ENCODE measurements at regions not wholly inside any gene's neighbourhood (a gene's known extent, or its start where the extent isn't known, plus 50 kb on each side); places are given as distances from the start of the nearest gene placed in this dataset.

DNA sequence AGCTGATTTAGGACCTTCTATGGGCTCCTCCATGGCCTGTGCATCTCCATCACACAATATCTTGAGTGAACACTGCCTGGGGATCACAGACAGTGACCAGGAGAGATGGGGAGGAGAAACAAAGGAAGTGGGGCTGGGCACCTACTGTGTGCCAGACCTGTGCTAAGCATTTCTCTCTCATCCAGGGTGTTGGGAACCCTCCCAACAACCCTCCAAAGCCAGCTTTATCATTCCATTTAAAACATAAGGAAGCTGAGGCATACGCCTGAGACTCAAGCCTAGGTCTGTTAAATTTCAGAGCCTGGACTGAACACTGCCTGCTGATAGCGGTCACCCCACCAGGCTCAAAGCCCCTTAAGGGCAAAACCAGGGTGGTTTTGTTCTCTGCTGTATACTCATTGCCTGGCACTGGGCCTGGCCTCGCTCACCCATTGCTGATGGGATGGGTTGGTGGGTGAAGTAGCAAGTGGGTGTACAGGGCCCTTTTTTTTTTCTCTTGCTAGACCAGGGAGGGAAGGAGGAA, 130.1 kb downstream of the MN1 start (continued):
- TF ChIP-seq, protein P1, sequence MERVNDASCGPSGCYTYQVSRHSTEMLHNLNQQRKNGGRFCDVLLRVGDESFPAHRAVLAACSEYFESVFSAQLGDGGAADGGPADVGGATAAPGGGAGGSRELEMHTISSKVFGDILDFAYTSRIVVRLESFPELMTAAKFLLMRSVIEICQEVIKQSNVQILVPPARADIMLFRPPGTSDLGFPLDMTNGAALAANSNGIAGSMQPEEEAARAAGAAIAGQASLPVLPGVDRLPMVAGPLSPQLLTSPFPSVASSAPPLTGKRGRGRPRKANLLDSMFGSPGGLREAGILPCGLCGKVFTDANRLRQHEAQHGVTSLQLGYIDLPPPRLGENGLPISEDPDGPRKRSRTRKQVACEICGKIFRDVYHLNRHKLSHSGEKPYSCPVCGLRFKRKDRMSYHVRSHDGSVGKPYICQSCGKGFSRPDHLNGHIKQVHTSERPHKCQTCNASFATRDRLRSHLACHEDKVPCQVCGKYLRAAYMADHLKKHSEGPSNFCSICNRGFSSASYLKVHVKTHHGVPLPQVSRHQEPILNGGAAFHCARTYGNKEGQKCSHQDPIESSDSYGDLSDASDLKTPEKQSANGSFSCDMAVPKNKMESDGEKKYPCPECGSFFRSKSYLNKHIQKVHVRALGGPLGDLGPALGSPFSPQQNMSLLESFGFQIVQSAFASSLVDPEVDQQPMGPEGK (CRISPR knock-in tag; IDR thresholded peaks at IDR 0.05; ENCODE audit: borderline replicate concordance) = no peak
- TF ChIP-seq SNAI2 (CRISPR knock-in tag; IDR thresholded peaks at IDR 0.05) = no peak
- no peak for TF ChIP-seq ZFP3 (CRISPR knock-in tag; IDR thresholded peaks at IDR 0.05)
- TF ChIP-seq, protein P2, sequence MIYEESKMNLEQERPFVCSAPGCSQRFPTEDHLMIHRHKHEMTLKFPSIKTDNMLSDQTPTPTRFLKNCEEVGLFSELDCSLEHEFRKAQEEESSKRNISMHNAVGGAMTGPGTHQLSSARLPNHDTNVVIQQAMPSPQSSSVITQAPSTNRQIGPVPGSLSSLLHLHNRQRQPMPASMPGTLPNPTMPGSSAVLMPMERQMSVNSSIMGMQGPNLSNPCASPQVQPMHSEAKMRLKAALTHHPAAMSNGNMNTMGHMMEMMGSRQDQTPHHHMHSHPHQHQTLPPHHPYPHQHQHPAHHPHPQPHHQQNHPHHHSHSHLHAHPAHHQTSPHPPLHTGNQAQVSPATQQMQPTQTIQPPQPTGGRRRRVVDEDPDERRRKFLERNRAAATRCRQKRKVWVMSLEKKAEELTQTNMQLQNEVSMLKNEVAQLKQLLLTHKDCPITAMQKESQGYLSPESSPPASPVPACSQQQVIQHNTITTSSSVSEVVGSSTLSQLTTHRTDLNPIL (CRISPR knock-in tag; IDR thresholded peaks at IDR 0.05; ENCODE audit: low read depth) = no peak

DNA sequence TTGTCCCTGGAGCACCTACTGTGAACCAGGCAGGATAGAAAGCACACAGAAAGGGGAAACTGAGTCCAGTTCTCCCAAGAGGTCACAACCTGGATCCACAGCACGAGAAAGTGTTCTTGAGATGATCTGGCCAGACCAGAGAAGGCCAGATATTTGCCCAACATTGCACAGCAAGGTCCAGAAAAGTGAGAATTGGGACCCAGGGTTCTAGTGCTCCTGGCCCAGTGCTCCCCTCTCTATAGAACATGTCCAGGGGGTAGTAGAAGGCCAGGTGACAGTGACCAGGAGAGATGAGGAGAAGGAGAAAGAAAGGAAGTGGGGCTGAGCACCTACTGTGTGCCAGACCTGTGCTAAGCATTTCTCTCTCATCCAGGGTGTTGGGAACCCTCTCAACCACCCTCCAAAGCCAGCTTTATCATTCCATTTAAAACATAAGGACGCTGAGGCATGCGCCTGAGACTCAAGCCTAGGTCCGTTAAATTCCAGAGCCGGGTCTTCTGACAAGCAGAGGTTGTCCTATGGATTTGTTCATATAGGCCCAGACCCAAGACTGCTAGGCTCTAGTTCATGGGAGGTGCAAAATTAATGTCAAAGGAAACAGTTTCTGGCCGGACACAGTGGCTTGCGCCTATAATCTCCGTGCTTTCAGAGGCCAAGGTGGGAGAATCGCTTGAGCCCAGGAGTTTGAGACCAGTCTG, 128.7 kb downstream of the MN1 start:
- no peak for ATAC-seq
- no peak for TF ChIP-seq PPARA (CRISPR knock-in tag; IDR thresholded peaks at IDR 0.05; ENCODE audit: borderline replicate concordance)

DNA sequence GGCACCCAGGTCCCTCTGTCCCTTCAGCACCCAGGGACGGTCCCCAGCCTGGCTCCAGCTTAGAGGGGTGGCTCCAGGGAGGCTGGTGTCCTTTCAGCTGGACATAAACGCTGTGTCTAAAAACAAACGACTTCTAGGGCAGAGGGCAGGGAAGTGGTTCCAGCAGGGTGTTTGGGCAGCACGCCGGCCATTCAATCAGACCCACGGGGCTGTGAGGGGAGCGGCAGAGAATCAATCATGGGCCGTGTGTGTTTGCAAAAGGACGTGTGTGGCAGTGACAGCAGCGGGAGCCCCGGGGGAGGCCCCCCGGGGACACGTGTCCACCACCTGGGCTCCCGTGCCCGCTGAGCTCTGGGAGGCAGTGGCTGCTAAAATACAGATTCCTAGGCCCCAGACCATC, 127.7 kb downstream of the MN1 start:
- TF ChIP-seq TOX (CRISPR knock-in tag; IDR thresholded peaks at IDR 0.05; ENCODE audit: borderline replicate concordance) (no peak), OSR1 (CRISPR knock-in tag; IDR thresholded peaks at IDR 0.05) (no peak), RARB (CRISPR knock-in tag; IDR thresholded peaks at IDR 0.05) (no peak), ZNF565 (CRISPR knock-in tag; conservative IDR thresholded peaks at IDR 0.05; ENCODE audit: low read depth) (no peak), ISL1 (CRISPR knock-in tag; IDR thresholded peaks at IDR 0.05) (no peak)
- TF ChIP-seq, protein P3, sequence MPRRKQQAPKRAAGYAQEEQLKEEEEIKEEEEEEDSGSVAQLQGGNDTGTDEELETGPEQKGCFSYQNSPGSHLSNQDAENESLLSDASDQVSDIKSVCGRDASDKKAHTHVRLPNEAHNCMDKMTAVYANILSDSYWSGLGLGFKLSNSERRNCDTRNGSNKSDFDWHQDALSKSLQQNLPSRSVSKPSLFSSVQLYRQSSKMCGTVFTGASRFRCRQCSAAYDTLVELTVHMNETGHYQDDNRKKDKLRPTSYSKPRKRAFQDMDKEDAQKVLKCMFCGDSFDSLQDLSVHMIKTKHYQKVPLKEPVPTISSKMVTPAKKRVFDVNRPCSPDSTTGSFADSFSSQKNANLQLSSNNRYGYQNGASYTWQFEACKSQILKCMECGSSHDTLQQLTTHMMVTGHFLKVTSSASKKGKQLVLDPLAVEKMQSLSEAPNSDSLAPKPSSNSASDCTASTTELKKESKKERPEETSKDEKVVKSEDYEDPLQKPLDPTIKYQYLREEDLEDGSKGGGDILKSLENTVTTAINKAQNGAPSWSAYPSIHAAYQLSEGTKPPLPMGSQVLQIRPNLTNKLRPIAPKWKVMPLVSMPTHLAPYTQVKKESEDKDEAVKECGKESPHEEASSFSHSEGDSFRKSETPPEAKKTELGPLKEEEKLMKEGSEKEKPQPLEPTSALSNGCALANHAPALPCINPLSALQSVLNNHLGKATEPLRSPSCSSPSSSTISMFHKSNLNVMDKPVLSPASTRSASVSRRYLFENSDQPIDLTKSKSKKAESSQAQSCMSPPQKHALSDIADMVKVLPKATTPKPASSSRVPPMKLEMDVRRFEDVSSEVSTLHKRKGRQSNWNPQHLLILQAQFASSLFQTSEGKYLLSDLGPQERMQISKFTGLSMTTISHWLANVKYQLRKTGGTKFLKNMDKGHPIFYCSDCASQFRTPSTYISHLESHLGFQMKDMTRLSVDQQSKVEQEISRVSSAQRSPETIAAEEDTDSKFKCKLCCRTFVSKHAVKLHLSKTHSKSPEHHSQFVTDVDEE (CRISPR knock-in tag; IDR thresholded peaks at IDR 0.05) = no peak

DNA sequence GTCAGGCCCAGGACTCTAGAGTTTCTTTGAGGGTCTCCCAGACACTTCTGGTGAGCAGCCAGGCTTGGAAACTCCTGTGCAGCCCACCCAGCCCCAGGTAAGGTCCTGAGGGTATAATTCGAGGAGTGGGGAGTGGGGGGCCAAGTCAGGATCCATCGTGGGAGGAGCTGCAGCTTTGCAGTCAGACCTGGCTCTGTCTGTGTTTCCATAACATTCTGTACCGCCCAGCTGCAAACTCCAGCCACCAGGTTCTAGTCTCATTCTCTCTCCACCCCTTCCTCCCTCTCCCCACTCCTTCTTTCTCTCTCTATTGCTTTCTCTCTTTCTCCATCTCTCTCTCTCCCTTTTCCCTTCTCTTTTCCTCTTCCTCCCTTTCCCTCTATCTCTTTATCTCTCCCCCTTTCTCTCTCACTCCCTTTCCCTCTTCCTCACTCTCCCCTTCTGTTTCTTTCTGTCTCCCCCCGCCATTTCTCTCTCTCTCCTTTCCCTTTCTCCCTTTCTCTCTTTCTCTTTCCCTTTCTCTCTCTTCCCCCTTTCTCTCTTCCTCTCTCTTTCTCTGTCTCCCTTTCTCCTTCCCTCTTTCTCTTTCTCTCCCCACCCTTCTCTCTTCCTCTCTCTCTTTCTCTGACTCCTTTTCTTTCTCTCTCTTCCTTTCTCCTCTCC, 127.2 kb downstream of the MN1 start:
- no peak for ATAC-seq
- no peak for TF ChIP-seq ISL1 (CRISPR knock-in tag; IDR thresholded peaks at IDR 0.05)
- TF ChIP-seq TCF4 (CRISPR knock-in tag; IDR thresholded peaks at IDR 0.05; ENCODE audit: borderline replicate concordance) = no peak
- TF ChIP-seq SNAI2 (CRISPR knock-in tag; IDR thresholded peaks at IDR 0.05) = no peak
- no peak for TF ChIP-seq BACH2 (CRISPR knock-in tag; IDR thresholded peaks at IDR 0.05; ENCODE audit: borderline replicate concordance)
- TF ChIP-seq GLIS3 (CRISPR knock-in tag; IDR thresholded peaks at IDR 0.05) = no peak
- no peak for TF ChIP-seq ZC3H10 (CRISPR knock-in tag; IDR thresholded peaks at IDR 0.05)
- TF ChIP-seq, protein P3 (CRISPR knock-in tag; IDR thresholded peaks at IDR 0.05) = no peak
- TF ChIP-seq OSR1 (CRISPR knock-in tag; IDR thresholded peaks at IDR 0.05) = no peak
- TF ChIP-seq, protein P1 (CRISPR knock-in tag; IDR thresholded peaks at IDR 0.05; ENCODE audit: borderline replicate concordance) = no peak
- TF ChIP-seq, protein P4, sequence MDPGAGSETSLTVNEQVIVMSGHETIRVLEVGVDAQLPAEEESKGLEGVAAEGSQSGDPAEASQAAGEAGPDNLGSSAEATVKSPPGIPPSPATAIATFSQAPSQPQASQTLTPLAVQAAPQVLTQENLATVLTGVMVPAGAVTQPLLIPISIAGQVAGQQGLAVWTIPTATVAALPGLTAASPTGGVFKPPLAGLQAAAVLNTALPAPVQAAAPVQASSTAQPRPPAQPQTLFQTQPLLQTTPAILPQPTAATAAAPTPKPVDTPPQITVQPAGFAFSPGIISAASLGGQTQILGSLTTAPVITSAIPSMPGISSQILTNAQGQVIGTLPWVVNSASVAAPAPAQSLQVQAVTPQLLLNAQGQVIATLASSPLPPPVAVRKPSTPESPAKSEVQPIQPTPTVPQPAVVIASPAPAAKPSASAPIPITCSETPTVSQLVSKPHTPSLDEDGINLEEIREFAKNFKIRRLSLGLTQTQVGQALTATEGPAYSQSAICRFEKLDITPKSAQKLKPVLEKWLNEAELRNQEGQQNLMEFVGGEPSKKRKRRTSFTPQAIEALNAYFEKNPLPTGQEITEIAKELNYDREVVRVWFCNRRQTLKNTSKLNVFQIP (CRISPR knock-in tag; IDR thresholded peaks at IDR 0.05; ENCODE audit: borderline replicate concordance, low read depth) = no peak
- no peak for TF ChIP-seq CSDC2 (CRISPR knock-in tag; IDR thresholded peaks at IDR 0.05)
- TF ChIP-seq TOX (CRISPR knock-in tag; IDR thresholded peaks at IDR 0.05; ENCODE audit: borderline replicate concordance) = no peak
- TF ChIP-seq ZFP3 (CRISPR knock-in tag; IDR thresholded peaks at IDR 0.05) = no peak
- TF ChIP-seq RARB (CRISPR knock-in tag; IDR thresholded peaks at IDR 0.05) = no peak
- TF ChIP-seq, protein P5, sequence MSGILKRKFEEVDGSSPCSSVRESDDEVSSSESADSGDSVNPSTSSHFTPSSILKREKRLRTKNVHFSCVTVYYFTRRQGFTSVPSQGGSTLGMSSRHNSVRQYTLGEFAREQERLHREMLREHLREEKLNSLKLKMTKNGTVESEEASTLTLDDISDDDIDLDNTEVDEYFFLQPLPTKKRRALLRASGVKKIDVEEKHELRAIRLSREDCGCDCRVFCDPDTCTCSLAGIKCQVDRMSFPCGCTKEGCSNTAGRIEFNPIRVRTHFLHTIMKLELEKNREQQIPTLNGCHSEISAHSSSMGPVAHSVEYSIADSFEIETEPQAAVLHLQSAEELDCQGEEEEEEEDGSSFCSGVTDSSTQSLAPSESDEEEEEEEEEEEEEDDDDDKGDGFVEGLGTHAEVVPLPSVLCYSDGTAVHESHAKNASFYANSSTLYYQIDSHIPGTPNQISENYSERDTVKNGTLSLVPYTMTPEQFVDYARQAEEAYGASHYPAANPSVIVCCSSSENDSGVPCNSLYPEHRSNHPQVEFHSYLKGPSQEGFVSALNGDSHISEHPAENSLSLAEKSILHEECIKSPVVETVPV (CRISPR knock-in tag; IDR thresholded peaks at IDR 0.05) = no peak
- no peak for TF ChIP-seq ZFP30 (CRISPR knock-in tag; IDR thresholded peaks at IDR 0.05)
- TF ChIP-seq ZNF70 (CRISPR knock-in tag; IDR thresholded peaks at IDR 0.05) = no peak
- TF ChIP-seq PPARA (CRISPR knock-in tag; IDR thresholded peaks at IDR 0.05; ENCODE audit: borderline replicate concordance) = no peak

More for the DNA sequence above, 127.7 kb downstream of the MN1 start:
- ATAC-seq = no peak
